Osteoblast (primary cell): ENCODE measurements at regions not wholly inside any gene's neighbourhood (a gene's known extent, or its start where the extent isn't known, plus 50 kb on each side); places are given as distances from the start of the nearest gene placed in this dataset.

ENCODE experiments used
- DNase-seq: peaks from one replicate; pipeline ENCODE4 v3.0.0; 2011; ENCODE audit warnings: low spot score, mixed read lengths; ENCODE audit not compliant: insufficient read length; ENCODE audit errors: missing footprints
- H2AFZ ChIP-seq: 2 replicates; pipeline ENCODE4 v1.6.0; 2011; ENCODE audit warnings: mild to moderate bottlenecking, low read length
- H3K27ac ChIP-seq: 2 replicates; pipeline ENCODE4 v1.5.1; 2011; ENCODE audit warnings: mild to moderate bottlenecking, low read depth, low read length, moderate library complexity
- H3K27me3 ChIP-seq: 2 replicates; pipeline ENCODE4 v1.6.0; 2012; ENCODE audit warnings: mild to moderate bottlenecking, control low read depth, inconsistent platforms, low read length, moderate library complexity; ENCODE audit not compliant: insufficient read depth
- H3K36me3 ChIP-seq: 2 replicates; pipeline ENCODE4 v1.5.1; 2011; ENCODE audit warnings: mild to moderate bottlenecking, low read length, control low read depth, moderate library complexity; ENCODE audit not compliant: insufficient read depth
- H3K4me1 ChIP-seq: 2 replicates; pipeline ENCODE4 v1.5.1; 2011; ENCODE audit warnings: mild to moderate bottlenecking, low read length, control low read depth, moderate library complexity; ENCODE audit not compliant: insufficient read depth
- H3K4me2 ChIP-seq: 2 replicates; pipeline ENCODE4 v1.6.0; 2011; ENCODE audit warnings: mild to moderate bottlenecking, low read length; ENCODE audit not compliant: insufficient read depth
- H3K4me3 ChIP-seq: fragments of 200-600 bp; sonication (generic); 3 replicates; pipeline ENCODE4 v1.5.1; 2012; ENCODE audit warnings: mild to moderate bottlenecking, low read length, inconsistent platforms; ENCODE audit not compliant: insufficient read depth
- H3K79me2 ChIP-seq: 2 replicates; pipeline ENCODE4 v1.6.0; 2012; ENCODE audit warnings: mild to moderate bottlenecking, low read length, control low read depth, inconsistent platforms; ENCODE audit not compliant: insufficient read depth
- H3K9me3 ChIP-seq: 2 replicates; pipeline ENCODE4 v1.5.1; 2011; ENCODE audit warnings: low read depth, low read length, control low read depth
- H4K20me1 ChIP-seq: 2 replicates; pipeline ENCODE4 v1.6.0; 2012; ENCODE audit warnings: mild to moderate bottlenecking, low read length, control low read depth; ENCODE audit not compliant: insufficient read depth
- CTCF ChIP-seq: IDR thresholded peaks from 2 replicates; pipeline ENCODE4 v1.5.1; 2011; ENCODE audit warnings: mild to moderate bottlenecking, low read depth, low read length, moderate library complexity; ENCODE audit errors: extremely low read depth

GRCh38 chr2:7886666-7887065 lies 795.2 kb upstream of the ID2 start:
- H3K36me3 ChIP-seq: no peaks in the 10 kb centered on the region
- H2AFZ ChIP-seq: no peak overlapping the region
- no peak overlapping the region for H3K27ac ChIP-seq
- no peaks in the 10 kb centered on the region for H4K20me1 ChIP-seq
- no peak overlapping the region for H3K4me2 ChIP-seq
- no peaks in the 10 kb centered on the region for H3K79me2 ChIP-seq
- DNase-seq: no peak
- TF ChIP-seq CTCF: no peak
- H3K27me3 ChIP-seq: no peaks in the 10 kb centered on the region
- H3K4me1 ChIP-seq: no peaks in the 10 kb centered on the region
- no peak overlapping the region for H3K4me3 ChIP-seq
- no peaks in the 10 kb centered on the region for H3K9me3 ChIP-seq

GRCh38 chr2:7887441-7887840 lies 794.4 kb upstream of the ID2 start:
- no peaks in the 10 kb centered on the region for H3K4me1 ChIP-seq
- no peak for DNase-seq
- H3K36me3 ChIP-seq: no peaks in the 10 kb centered on the region
- no peaks in the 10 kb centered on the region for H4K20me1 ChIP-seq
- no peaks in the 10 kb centered on the region for H3K27me3 ChIP-seq
- TF ChIP-seq CTCF: no peak
- no peaks in the 10 kb centered on the region for H3K9me3 ChIP-seq
- no peak overlapping the region for H3K27ac ChIP-seq
- no peaks in the 10 kb centered on the region for H3K79me2 ChIP-seq
- no peak overlapping the region for H2AFZ ChIP-seq
- H3K4me3 ChIP-seq: no peak overlapping the region
- H3K4me2 ChIP-seq: no peak overlapping the region

GRCh38 chr2:7888876-7889275 lies 793.0 kb upstream of the ID2 start:
- H3K4me3 ChIP-seq: no peak overlapping the region
- no peak for TF ChIP-seq CTCF
- H2AFZ ChIP-seq: no peak overlapping the region
- H3K79me2 ChIP-seq: no peaks in the 10 kb centered on the region
- H3K27ac ChIP-seq: no peak overlapping the region
- H3K9me3 ChIP-seq: no peaks in the 10 kb centered on the region
- H4K20me1 ChIP-seq: no peaks in the 10 kb centered on the region
- H3K4me1 ChIP-seq: no peaks in the 10 kb centered on the region
- H3K4me2 ChIP-seq: no peak overlapping the region
- H3K27me3 ChIP-seq: no peaks in the 10 kb centered on the region
- no peaks in the 10 kb centered on the region for H3K36me3 ChIP-seq
- DNase-seq: no peak

- no peaks in the 10 kb centered on the region for H4K20me1 ChIP-seq
- no peak overlapping the region for H3K27ac ChIP-seq
- no peak for DNase-seq
- H2AFZ ChIP-seq: no peak overlapping the region
- no peak for TF ChIP-seq CTCF
- no peaks in the 10 kb centered on the region for H3K9me3 ChIP-seq
- no peaks in the 10 kb centered on the region for H3K36me3 ChIP-seq
- H3K27me3 ChIP-seq: no peaks in the 10 kb centered on the region
- H3K4me2 ChIP-seq: no peak overlapping the region
- no peaks in the 10 kb centered on the region for H3K4me1 ChIP-seq
- H3K4me3 ChIP-seq: no peak overlapping the region
- no peaks in the 10 kb centered on the region for H3K79me2 ChIP-seq
These were observed 790.5 kb upstream of the ID2 start for GRCh38 chr2:7891312-7891711.
